GM21825 (cell line): ENCODE measurements at regions not wholly inside any gene's neighbourhood (a gene's known extent, or its start where the extent isn't known, plus 50 kb on each side); places are given as distances from the start of the nearest gene placed in this dataset.
"Not testable (repeated sequence)": the region's sequence is repeated elsewhere in the genome, so short reads cannot be mapped to it uniquely, and the experiment has no call there.

Source experiments
- ATAC-seq: cut with Tn5 transposase; IDR thresholded peaks from one replicate; pipeline ENCODE4 v1.9.1; 2021; ENCODE audit warnings: mild to moderate bottlenecking, moderate library complexity; ENCODE audit not compliant: unreplicated experiment

DNA sequence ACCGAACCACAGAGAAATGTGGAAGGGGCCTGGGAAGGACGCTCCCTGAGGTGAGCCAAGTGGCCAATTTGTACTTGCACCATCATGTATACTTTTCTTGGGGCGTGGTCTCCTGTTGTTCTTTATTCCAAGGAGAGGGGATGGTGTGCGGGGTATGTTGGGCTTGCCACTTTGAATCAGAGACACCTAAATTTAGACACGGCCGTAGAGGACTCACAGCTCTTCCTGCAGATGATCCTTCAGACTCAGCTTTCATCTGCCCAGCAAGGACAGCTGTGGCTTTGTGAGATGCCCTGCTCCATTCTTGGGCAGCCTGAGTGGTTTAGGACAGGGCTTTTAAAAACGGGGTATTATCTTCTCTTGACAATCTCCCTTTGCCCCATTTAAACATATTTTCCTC, 473.2 kb downstream of the REEP3 start:
- no peak for ATAC-seq

DNA sequence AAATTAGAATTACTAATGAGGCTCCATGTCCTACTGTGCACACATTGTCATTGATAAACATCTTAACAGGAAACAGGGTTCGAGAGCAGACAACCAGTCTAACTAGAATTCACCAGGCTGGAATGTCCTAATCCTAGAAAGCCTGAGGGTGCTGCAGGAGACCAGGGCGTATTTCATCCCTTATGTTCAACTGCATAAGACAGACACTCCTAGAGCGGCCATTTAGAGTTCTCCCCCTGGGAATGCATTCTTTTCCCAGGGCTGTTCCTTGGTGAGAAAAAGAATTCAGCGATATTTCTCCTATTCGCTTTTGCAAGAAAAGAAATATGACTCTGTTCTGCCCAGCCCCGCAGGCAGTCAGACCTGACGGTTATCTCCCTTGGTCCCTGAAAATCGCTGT, 486.0 kb downstream of the REEP3 start:
- no peak for ATAC-seq

DNA sequence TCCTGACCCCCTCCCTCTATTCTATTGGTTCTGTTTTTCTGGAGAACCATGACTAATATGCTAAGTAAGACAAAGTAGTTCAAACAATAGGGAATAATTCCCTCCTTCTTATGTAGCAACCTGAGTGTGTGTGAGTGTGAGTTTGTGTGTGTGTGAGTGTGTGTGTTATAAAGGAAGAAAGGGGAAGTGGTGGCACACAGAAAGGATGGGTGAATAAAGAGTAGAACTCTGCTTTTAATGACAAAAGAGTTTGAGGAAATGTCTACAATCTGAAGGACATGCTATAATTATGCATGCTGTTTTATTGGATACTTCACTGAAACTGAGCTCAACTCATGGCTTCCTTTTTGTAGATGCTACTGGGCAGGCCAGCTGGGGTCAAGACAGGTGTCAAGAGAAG, 489.5 kb downstream of the REEP3 start:
- ATAC-seq: no peak

DNA sequence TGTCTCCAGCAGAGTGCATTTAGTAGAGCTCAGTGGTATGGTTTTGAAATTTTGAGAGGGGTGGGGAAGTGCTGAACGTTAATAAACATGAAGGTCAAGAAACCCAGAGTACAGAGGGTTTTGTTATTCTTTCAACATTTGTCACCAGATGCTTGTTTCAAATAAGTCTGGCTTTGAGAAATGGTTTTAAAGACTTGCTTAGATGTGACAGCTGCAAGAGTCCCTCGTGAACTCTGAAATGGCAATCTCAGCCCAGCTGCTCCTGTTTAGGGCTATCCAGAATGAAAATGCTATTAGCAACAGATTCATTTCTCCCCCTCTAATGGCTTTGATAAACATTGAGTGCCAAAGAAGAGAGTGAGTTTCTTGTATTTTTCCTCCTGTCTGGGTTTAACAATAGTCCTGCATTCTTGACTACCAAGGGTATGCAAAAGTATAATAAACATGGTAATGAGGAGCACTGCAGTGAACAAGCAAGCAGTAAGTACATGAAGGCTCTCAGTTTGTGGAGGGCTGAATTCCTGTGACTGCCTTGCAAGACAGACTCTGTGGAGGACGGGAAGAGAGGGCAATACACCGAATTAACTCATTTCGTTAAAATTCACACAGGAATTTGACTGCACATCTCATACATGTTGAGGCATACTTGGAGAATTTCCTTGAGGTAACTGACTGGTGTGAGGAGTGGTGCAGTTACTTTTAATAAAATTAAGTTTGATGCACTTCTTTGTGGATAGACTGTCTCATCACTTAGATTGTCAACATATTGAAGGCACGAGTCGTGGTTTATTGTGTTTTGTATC, 490.9 kb downstream of the REEP3 start:
- ATAC-seq: no peak

DNA sequence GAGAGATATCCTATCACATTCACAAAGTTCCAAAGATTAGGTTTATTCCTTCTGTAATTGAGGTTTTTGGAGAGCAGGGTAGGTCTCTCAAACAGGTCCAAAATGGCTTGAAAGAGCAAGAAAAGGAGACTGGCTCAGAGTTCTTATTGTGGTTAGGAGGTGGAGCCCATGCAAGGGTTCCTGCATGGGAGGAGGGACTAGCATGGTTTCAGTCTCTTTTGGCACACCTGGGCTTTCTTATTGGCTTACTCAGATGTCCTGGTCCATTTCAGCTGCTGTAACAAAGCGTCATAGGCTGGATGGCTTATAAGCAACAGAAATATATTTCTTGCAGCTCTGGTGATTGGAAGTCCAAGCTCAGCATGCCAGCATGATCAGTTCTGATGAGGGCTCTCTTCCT, 493.1 kb downstream of the REEP3 start:
- no peak for ATAC-seq

DNA sequence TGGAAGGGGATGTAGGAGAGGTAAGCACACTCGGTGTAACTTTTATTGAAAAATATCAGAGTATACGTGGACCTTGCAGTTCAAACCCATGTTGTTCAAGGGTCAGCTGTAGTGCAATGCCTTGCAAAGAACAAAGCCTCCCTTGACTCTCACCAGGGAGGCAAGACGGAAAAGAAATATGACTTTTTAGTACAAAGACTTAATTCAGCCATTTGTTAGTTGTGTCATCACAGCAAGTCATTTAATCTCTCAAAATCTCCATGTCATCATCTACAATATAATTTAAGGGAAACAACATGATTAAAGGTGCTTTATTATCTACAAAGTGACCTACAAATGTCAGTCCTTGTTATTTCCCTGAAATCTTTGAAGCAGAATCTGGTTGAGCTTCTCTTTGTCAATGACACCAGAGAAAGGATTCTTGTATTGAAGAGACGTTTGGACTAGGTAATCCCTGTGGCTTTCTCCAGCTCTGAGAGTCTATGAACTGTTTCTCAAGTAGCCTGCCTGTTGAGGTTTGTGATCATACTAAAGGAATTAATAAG, 502.8 kb downstream of the REEP3 start:
- no peak for ATAC-seq

DNA sequence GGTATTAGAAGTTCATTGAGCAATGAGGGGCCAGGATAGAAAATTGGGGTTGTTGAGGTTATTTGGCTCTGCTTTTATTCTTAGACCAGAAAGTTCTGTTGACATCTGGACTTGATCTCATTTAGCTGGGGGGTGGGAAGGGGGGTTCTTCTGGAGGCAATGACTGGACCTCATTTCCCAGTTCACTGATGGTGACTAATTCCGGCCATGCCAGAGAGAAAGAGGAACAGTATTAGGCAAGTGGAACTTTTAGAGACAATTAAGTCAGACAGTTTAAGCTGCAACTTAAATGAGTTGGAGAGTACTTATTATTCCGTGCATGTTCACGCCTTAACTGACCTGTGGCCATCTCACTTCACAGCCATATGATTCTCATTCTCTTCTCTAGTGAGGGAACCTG, 512.5 kb downstream of the REEP3 start:
- ATAC-seq: no peak

DNA sequence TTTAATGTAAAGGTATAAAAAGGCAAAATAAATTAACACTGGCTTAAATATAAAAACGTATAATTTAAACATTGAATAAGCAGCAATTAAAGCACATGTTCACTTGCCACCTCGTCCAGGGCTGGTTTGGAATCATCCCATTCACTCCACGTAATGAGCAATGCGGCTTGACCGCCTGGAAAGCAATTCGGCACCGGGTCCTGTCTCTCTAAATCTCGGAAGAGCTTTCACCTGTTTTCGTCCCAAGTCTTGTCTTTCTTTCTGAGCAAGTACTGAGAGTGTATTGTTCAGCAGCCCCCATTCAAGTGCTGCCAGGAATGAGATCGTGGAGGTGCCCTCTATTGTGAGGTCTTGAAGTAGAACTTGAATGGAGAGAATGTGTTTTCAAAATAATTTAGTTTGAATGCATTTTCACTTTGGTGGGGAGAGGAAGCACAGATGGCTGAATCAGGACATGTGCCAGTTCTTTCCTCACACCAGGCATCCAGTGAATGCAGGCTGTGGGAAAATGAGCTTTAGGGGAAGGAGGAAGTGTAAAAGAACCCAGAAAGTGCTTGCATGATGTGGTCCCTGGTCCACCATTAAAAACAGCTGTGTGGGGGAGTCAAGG, 515.2 kb downstream of the REEP3 start:
- no peak for ATAC-seq

DNA sequence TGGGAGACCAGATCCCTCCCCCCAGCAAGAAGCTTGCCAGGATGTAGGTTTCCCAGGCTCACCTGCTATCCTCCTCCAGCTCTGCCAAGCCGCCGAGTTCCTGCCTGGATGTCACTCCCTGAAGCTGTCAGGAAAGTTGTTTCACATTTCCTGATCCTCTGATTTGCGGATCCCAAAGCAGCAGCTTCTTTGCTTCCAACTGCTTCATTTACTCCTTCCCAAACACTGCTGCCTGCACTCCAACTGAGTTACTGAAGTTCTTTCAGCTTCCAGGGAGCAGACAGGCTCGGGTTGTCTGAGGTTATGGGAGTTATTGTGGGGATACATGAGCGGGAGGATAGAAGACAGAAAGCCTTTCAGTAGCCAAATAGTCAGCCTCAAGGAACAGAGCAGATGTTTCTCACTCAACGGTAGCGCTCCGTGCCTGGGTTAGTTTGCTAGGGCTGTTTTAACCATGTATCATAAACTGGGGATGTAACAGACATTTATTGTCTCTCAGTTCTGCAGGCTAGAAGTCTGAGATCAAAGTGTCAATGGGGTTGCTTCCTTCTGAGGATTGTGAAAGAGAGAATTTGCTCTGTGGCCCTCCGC, 516.0 kb downstream of the REEP3 start:
- ATAC-seq: no peak

DNA sequence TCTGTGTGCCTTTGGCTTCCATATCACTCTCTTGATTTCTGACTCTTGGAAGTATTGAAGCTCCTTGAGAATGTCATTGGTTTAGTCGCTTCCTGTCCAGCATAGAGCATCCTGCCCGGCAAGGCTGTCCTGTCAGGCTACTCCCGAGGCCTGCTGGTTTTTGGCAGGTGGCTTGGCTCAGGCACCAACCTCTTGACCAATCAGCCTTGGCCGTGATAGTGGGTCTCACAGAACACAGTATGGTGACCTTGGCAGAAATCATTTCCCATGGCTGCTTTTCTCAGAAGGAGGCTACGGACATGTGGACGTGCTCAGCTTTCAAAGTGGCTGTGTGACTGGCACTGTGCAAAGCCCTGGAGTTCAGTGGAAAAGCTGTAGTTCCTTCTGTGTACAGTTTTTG, 516.9 kb downstream of the REEP3 start:
- no peak for ATAC-seq

DNA sequence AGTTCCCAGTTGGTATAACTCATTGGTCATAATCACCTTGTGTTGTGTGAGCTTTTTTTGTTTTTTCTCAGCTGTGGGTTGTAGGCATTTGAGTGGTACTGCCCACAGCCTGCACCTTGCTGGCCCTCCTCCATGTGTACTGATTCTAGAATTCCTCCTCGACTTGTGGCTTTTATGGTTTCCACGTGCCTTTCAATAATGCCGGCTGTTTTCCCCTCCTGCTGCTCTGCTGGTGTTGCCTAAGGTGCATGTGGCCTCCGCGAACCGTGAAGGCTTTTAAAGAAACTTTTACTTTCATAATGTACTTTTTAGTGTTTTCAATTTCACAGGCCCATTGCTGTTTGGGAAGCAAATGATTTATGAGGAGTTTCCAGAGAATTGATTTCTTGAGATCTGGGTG, 518.0 kb downstream of the REEP3 start:
- ATAC-seq: peak; percentile 36

DNA sequence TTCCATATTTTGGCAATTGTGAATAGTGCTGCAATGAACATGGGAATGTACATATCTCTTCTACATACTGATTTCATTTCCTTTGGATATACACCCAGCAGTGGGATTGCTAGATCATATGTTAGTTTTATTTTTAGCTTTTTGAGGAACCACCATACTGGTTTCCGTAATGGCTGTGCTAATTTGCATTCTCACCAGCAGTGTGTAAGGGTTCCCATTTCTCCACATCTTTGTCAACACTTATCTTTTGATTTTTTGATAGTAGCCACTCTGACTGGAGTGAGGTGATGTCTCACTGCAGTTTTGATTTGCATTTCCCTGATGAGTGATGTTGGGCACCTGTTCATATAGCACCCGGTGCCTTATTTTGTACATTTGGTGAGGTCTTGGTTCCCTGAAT, 519.6 kb downstream of the REEP3 start:
- peak; percentile 10 for ATAC-seq

DNA sequence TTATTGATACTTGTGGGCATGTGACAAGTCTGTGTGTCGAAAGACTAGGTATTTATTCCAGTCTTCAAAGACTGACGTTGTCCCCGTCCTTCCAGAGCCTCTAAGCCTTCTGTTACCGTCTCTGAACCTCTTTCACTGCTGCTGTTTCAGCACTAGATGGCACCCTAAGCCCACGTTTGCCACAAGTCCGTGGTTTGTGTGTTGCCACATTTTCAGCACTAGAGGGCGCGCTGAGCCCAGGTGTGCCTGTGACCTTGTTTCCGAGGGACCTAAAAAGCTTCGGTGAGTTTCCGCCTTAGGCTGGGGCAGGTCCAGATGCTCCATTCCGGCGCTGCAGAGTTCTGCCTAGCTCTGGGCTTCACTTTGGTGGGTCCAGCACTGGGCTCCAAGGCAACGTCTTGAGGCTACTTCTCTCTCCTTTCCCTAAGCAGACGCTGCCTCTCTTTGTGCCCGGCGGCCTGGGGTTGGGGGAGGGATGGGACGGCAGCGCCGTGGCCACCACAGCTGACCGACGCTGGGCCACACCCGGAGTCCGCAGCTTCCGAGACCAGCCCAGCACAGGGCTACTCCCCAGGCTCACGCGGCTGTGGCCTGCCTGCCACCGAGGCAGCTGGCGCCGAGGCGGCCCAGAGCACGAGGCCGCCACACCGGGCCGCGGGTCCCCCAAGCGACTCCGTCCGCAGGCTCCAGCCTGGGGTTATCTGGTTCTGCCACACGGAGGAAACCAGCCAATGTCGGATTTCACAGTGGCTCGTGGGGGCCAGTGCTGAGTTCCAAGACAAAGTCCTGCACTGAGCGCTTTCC, 520.2 kb downstream of the REEP3 start:
- peak; percentile 95 for ATAC-seq

DNA sequence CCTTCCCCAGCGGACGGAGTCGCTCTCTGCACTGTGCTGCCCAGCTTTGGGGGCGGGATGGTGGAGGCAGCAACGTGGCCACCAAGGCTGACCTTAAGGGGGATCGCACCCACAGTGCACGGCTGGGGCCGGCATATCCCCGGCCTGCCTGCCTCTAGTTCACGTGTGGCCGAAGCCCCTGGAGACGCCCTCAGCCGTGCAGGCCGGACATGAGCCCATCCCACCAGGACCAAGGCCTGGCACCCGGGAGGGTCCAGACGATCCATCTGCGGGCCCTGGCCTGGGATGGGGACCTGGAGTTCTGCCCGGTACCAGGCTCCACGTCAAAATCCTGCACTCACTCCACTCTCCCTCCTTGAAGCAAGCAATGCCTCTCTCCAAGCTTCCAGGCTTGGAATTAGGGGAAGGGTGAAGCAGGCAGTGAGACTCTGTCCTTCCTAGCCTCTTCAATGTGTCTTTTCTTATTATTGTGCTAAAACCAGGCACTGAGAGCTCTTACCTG, 520.8 kb downstream of the REEP3 start:
- ATAC-seq: no peak

DNA sequence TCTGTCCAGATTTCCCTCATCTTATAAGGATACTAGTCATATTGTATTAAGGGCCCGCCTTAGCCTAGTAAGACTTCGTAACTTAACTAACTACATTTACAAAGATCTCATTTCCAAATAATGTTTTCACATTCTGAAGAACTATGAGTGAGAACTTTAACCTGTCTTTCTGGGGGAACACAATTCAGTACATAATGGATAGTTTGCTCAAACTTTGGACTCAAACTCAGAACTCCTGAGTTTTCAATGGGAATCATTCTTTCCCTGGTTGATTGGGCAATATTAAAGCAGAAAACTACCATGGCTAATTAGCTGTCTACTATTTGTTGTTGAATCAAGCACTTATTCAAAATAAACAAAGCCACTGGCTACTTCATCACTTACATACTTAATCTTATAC, 522.9 kb downstream of the REEP3 start:
- ATAC-seq: no peak

DNA sequence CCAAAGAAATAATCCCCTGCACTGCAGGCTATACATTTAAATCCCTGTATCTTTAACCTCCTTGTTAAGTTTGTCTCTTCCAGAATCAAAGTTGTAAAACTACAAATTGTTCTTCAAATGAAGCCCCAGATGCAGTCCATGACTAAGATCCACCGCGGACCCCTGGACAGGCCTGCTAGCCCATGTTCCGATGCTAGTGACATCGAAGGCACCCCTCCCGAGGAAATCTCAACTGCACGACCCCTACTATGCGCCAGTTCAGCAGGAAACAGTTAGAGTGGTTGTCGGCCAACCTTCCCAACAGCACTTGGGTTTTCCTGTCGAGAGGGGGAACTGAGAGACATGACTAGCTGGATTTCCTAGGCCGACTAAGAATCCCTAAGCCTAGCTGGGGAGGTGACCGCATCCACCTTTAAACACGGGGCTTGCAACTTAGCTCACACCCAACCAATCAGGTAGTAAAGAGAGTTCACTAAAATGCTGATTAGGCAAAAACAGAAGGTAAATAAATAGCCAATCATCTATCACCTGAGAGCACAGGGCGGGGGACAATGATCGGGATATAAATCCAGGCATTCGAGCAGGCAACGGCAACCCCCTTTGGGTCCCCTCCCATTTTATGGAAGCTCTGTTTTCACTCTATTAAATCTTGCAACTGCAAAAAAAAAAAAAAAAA, 523.9 kb downstream of the REEP3 start:
- ATAC-seq: not testable (repeated sequence)

DNA sequence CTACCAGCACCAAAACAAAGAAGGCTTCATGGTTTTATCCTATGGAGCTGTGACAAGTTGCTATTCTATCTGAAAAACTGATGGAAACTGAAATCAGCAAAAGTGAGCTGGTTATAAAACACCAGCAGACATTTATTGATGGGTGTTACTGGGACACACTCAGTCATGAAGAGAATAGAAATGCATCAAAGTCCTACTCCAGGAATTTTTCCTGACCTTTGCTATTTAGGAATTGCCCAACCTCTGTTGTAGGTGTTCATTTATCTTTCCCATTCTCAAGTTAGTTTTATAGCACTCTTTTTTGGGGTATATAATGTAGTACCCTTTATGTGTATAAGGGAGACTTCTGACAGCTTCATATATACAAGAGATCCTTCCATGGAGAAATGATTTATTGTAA, 533.2 kb downstream of the REEP3 start:
- ATAC-seq: no peak

DNA sequence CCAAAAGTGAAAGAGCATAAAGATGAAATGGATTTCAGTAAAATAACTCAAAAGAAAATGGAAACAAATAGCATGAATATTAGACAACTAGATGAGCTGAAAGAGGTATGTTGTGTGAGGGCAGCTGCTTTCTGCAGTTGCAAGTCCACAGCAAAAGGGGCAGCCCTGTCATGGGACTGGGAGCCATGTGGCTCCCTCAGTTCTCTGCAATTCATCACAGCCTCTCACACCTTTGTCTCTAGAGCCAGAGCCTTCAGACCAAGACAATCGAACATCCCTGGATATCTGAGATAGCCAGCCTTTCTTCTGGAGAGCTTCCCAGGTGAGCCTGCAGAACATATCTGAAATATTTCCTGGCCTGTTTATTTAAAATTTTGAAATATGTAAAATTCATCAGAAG, 538.7 kb downstream of the REEP3 start:
- ATAC-seq: no peak

DNA sequence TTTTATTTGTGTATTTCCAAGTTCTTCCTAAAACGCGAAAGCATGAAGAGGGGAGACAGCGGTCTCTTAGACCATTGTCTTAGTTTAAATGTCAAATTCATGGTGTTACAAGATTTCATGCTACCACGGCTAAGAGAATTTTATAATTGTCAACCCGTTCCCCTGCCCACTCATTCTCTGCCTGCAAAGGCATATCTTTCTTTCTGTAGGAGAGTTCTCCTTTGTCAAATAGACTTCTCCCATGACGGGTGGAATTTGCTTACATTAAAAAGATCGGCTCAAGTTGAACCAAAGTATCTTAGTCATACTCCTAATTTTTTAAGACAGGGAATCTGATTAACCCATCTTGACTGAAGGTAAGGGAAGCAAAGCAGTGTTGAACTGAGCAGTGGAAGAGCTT, 539.2 kb downstream of the REEP3 start:
- ATAC-seq: no peak

DNA sequence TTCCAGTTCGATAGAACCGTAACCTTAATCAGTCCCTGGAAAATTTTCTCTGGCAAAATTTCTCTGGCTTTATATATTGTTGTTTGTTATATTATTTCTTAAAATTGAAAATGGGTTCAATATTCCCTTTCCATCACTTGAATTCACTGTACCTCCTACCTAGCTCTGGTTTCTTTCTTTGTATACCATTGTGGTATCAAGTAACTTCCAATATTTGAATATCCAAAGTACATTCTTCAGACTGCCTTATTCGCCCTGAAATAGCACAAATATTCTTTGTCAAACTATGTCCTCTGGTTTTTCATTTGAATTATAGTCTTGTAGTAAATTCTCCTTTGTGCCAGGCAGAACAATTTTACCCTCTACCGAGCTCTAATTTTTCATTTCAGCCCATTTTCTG, 541.6 kb downstream of the REEP3 start:
- no peak for ATAC-seq
